ENCODE measurements at regions not wholly inside any gene's neighbourhood (a gene's known extent, or its start where the extent isn't known, plus 50 kb on each side); places are given as distances from the start of the nearest gene placed in this dataset.

- no peaks in the 10 kb centered on the region for H4K20me1 ChIP-seq (replicated peaks; ENCODE audit: control insufficient read depth, insufficient read depth, low read length)
- H2AFZ ChIP-seq (ENCODE audit: low read depth, low read length): 0 out of 2 replicates have a peak overlapping the region, but pooled peaks have one; percentile 11
- no peak overlapping the region for H3K4me2 ChIP-seq (ENCODE audit: insufficient read depth, low read length)
- ATAC-seq (no peak), DNase-seq (ENCODE audit: extremely low read depth in 1 of 4, low spot score in 3 of 4) (no peak), FAIRE-seq (no peak)
- no peak overlapping the region for H3K9ac ChIP-seq (ENCODE audit: insufficient read depth in 1 of 2, low read depth in 2 of 2, low read length in 2 of 2)
- H3K36me3 ChIP-seq (ENCODE audit: control insufficient read depth, insufficient read depth, low read length): no peaks in the 10 kb centered on the region
- no peaks in the 10 kb centered on the region for H3K27me3 ChIP-seq (ENCODE audit: control insufficient read depth in 2 of 2, insufficient read depth in 2 of 2, low read length in 2 of 2)
- TF ChIP-seq JUN (IDR thresholded peaks at IDR 0.05; ENCODE audit: borderline replicate concordance, low read depth, low read length) (no peak), JUN (CRISPR knock-in tag; IDR thresholded peaks at IDR 0.05; ENCODE audit: borderline replicate concordance) (no peak), ERF (CRISPR knock-in tag; IDR thresholded peaks at IDR 0.05) (no peak), DLX4 (CRISPR knock-in tag; IDR thresholded peaks at IDR 0.05) (no peak)
- H3K9me1 ChIP-seq (ENCODE audit: control insufficient read depth, insufficient read depth, low read length): no peaks in the 10 kb centered on the region
- H3K4me1 ChIP-seq (replicated peaks in 1 of 2; ENCODE audit: control insufficient read depth in 2 of 2, insufficient read depth in 2 of 2, low read length in 2 of 2): no peaks in the 10 kb centered on the region
- no peak overlapping the region for H3K27ac ChIP-seq (ENCODE audit: extremely low read depth, low read depth, low read length)
- H3K9me3 ChIP-seq (replicated peaks; ENCODE audit: control insufficient read depth, insufficient read depth, low read depth, low read length): no peaks in the 10 kb centered on the region
- intact Hi-C loops (cut with micrococcal nuclease): no loop called here
- WGBS (ENCODE audit: insufficient coverage, low coverage, missing lambda C conversion rate): 8% methylated on average over 4 of the region's 4 CpGs
- CTCF ChIA-PET (ENCODE audit: low intra/inter-chr PET ratio): no interaction called here
- no peak overlapping the region for H3K4me3 ChIP-seq
- POLR2A ChIA-PET: no interaction called here
- no peaks in the 10 kb centered on the region for H3K79me2 ChIP-seq (ENCODE audit: control insufficient read depth, insufficient read depth, low read length)
- no TSS peak for BruUV-seq (replicated peaks)
- in situ Hi-C loops (cut with MboI): no loop called here
These were observed 263.5 kb upstream of the USP25 start for GRCh38 chr21:15466329-15466728.

DNA sequence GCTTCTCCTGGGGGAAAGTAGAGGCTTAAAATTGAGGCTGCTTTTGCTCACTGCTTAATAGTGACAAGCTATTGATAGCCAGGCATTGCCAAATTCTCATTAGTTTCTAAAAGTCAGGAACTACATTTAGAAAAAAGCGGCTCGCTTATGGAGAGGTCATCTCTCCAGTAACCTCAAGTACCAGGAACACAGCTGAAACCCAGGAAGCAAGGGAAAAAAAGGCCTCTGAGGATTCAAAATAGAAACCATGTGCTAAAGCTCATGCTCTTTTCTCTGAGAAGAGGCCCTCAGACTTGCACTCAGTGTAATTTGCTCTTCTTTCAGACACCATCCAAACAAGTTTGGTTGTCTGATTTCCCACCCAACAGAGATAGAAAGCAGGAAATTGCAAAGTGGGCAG is 261.4 kb upstream of the USP25 start:
- no peaks in the 10 kb centered on the region for H3K9me1 ChIP-seq (ENCODE audit: control insufficient read depth, insufficient read depth, low read length)
- no peak for ATAC-seq
- H3K4me2 ChIP-seq (ENCODE audit: insufficient read depth, low read length): no peak overlapping the region
- no peaks in the 10 kb centered on the region for H3K27me3 ChIP-seq (ENCODE audit: control insufficient read depth in 2 of 2, insufficient read depth in 2 of 2, low read length in 2 of 2)
- in situ Hi-C loops (cut with MboI): no loop called here
- H3K9ac ChIP-seq (ENCODE audit: insufficient read depth in 1 of 2, low read depth in 2 of 2, low read length in 2 of 2): no peak overlapping the region
- H2AFZ ChIP-seq (ENCODE audit: low read depth, low read length): no peak overlapping the region
- ChIA-PET CTCF (ENCODE audit: low intra/inter-chr PET ratio) (no interaction called here), POLR2A (no interaction called here)
- no peaks in the 10 kb centered on the region for H3K4me1 ChIP-seq (replicated peaks in 1 of 2; ENCODE audit: control insufficient read depth in 2 of 2, insufficient read depth in 2 of 2, low read length in 2 of 2)
- intact Hi-C loops (cut with micrococcal nuclease): no loop called here
- H3K4me3 ChIP-seq: no peak overlapping the region
- H3K27ac ChIP-seq (ENCODE audit: extremely low read depth, low read depth, low read length): no peak overlapping the region
- FAIRE-seq: no peak
- no peaks in the 10 kb centered on the region for H3K36me3 ChIP-seq (ENCODE audit: control insufficient read depth, insufficient read depth, low read length)
- H3K9me3 ChIP-seq (replicated peaks; ENCODE audit: control insufficient read depth, insufficient read depth, low read depth, low read length): no peaks in the 10 kb centered on the region
- BruUV-seq (replicated peaks): no TSS peak
- DNase-seq (ENCODE audit: extremely low read depth in 1 of 4, low spot score in 3 of 4): no peak
- WGBS (ENCODE audit: insufficient coverage, low coverage, missing lambda C conversion rate): 13% methylated on average over 2 of the region's 2 CpGs
- no peaks in the 10 kb centered on the region for H4K20me1 ChIP-seq (replicated peaks; ENCODE audit: control insufficient read depth, insufficient read depth, low read length)
- no peaks in the 10 kb centered on the region for H3K79me2 ChIP-seq (ENCODE audit: control insufficient read depth, insufficient read depth, low read length)
- TF ChIP-seq, protein P1, sequence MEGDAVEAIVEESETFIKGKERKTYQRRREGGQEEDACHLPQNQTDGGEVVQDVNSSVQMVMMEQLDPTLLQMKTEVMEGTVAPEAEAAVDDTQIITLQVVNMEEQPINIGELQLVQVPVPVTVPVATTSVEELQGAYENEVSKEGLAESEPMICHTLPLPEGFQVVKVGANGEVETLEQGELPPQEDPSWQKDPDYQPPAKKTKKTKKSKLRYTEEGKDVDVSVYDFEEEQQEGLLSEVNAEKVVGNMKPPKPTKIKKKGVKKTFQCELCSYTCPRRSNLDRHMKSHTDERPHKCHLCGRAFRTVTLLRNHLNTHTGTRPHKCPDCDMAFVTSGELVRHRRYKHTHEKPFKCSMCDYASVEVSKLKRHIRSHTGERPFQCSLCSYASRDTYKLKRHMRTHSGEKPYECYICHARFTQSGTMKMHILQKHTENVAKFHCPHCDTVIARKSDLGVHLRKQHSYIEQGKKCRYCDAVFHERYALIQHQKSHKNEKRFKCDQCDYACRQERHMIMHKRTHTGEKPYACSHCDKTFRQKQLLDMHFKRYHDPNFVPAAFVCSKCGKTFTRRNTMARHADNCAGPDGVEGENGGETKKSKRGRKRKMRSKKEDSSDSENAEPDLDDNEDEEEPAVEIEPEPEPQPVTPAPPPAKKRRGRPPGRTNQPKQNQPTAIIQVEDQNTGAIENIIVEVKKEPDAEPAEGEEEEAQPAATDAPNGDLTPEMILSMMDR (IDR thresholded peaks at IDR 0.05 in 2 of 3, conservative IDR thresholded peaks at IDR 0.05 in 1 of 3; ENCODE audit: insufficient read depth in 2 of 3, low read depth in 1 of 3, low read length in 3 of 3): no peak
- TF ChIP-seq NONO (IDR thresholded peaks at IDR 0.05; ENCODE audit: low read depth in 2 of 2, low read length in 1 of 2) (no peak), MTA3 (IDR thresholded peaks at IDR 0.05; ENCODE audit: borderline replicate concordance) (no peak), SIX5 (IDR thresholded peaks at IDR 0.05; ENCODE audit: borderline replicate concordance in 1 of 2, insufficient read depth in 1 of 2, low read depth in 1 of 2, low read length in 2 of 2) (no peak), PURB (CRISPR knock-in tag; IDR thresholded peaks at IDR 0.05; ENCODE audit: low read depth) (no peak), SAFB2 (IDR thresholded peaks at IDR 0.05; ENCODE audit: borderline replicate concordance, low read depth, low read length, severe bottlenecking) (no peak), KDM5B (IDR thresholded peaks at IDR 0.05; ENCODE audit: insufficient replicate concordance, low read depth, low read length) (no peak), ZKSCAN1 (IDR thresholded peaks at IDR 0.05; ENCODE audit: low read depth, low read length) (no peak)
- TF ChIP-seq, protein P2, sequence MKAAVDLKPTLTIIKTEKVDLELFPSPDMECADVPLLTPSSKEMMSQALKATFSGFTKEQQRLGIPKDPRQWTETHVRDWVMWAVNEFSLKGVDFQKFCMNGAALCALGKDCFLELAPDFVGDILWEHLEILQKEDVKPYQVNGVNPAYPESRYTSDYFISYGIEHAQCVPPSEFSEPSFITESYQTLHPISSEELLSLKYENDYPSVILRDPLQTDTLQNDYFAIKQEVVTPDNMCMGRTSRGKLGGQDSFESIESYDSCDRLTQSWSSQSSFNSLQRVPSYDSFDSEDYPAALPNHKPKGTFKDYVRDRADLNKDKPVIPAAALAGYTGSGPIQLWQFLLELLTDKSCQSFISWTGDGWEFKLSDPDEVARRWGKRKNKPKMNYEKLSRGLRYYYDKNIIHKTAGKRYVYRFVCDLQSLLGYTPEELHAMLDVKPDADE (conservative IDR thresholded peaks at IDR 0.05; ENCODE audit: control insufficient read depth, low read depth, low read length): no peak
